Activated CD4-positive, alpha-beta T cell treated with anti-CD3 and anti-CD28 coated beads for 36 hours (primary cell): ENCODE measurements at regions not wholly inside any gene's neighbourhood (a gene's known extent, or its start where the extent isn't known, plus 50 kb on each side); places are given as distances from the start of the nearest gene placed in this dataset.
A peak's percentile ranks its signal among the peaks of the same experiment; 100 is the strongest.

Source experiments
- ATAC-seq: fragments of 200-7000 bp; cut with Tn5 transposase; one replicate; pipeline ENCODE4 v1.10.0; 2021; ENCODE audit warnings: mild to moderate bottlenecking, moderate library complexity
- CTCF ChIA-PET: fragments of 350-600 bp; sonication (Branson Sonifier 250); formaldehyde crosslinking; loops from one replicate; lab custom pipeline; 2021; ENCODE audit warnings: antibody characterized with exemption; lab: Charles Lee
- POLR2A ChIA-PET: fragments of 350-600 bp; sonication (Branson Sonifier 250); formaldehyde crosslinking; loops from one replicate; lab custom pipeline; 2021; ENCODE audit warnings: antibody characterized with exemption, inconsistent platforms; lab: Charles Lee
- DNase-seq: peaks from one replicate; pipeline ENCODE4 v3.0.0-alpha.2; 2020
- H3K27ac Mint-ChIP-seq: one replicate; pipeline ENCODE4 v1.8.0; 2021; ENCODE audit warnings: mixed read lengths
- H3K27me3 Mint-ChIP-seq: one replicate; pipeline ENCODE4 v1.8.0; 2021; ENCODE audit warnings: mixed read lengths
- H3K36me3 Mint-ChIP-seq: one replicate; pipeline ENCODE4 v1.8.0; 2021; ENCODE audit warnings: low read depth, mixed read lengths
- H3K4me1 Mint-ChIP-seq: one replicate; pipeline ENCODE4 v1.8.0; 2021; ENCODE audit warnings: mixed read lengths
- H3K4me3 Mint-ChIP-seq: one replicate; pipeline ENCODE4 v1.8.0; 2021; ENCODE audit warnings: mild to moderate bottlenecking, moderate library complexity, mixed read lengths
- H3K9me3 Mint-ChIP-seq: one replicate; pipeline ENCODE4 v1.8.0; 2021; ENCODE audit warnings: low read depth, mixed read lengths
- intact Hi-C, 2 experiments: fragments of 100-400 bp; cut with DNase I in 1 of 2; cut with micrococcal nuclease in 1 of 2; formaldehyde crosslinking; loops; one replicate each; pipeline versions ENCODE4 v1.14.2 to v1.15.1; 2022 to 2024; cut with DNase I, micrococcal nuclease

DNA sequence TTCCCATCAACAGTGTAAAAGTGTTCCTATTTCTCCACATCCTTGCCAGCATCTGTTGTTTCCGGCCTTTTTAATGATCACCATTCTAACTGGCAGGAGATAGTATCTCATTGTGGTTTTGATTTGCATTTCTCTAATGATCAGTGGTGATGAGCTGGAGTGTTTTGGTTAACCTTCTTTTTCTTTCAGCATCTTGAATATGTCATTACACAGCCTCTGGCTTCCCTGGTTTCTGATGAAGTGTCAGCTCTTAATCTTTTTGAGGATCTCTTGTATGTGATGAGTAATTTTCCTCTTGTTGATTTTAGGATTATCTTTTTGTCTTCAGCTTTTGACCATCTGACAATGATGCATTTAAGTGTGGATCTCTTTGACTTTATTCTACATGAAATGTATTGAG lies 133.2 kb upstream of the GRIK3 start:
- Mint-ChIP-seq H3K4me3 (no peak overlapping the region), H3K36me3 (no peaks in the 10 kb centered on the region), H3K27me3 (peaks cover 23% of the 10 kb centered on the region), H3K27ac (no peak overlapping the region), H3K4me1 (no peaks in the 10 kb centered on the region), H3K9me3 (no peaks in the 10 kb centered on the region)
- ATAC-seq = no peak
- intact Hi-C loops = no loop called here
- CTCF ChIA-PET = no interaction called here
- DNase-seq = no peak
- POLR2A ChIA-PET = no interaction called here

DNA sequence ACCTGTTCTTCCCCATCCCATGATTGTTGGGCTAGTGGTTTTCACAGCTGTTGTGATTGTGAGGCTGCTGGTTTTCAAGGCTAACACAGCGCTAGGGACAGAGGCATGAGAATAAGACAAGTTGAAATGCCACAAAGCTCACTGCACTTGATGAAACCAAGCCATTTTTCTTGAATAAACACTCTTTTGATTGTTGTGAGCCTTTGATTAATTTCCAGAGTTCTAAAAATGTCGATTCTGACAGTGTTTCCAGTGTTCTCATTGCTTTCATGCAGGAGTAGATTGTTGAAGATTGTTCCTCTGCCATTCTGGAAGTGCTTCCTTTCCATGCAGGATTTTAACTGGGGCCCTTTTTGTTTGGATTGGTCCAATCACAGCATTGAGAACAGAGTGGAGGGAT lies 134.9 kb upstream of the GRIK3 start:
- no peaks in the 10 kb centered on the region for H3K36me3 Mint-ChIP-seq

GRCh38 chr1:37169743-37170275 lies 135.5 kb upstream of the GRIK3 start:
- intact Hi-C loops = loop anchor here in 1 of 2 experiments (10.0 kb wide), 1 partner anchor 465 kb away; no protein-coding TSS in a partner anchor
- Mint-ChIP-seq H3K27ac (no peak overlapping the region), H3K4me3 (no peak overlapping the region), H3K9me3 (no peaks in the 10 kb centered on the region), H3K27me3 (peaks cover 31% of the 10 kb centered on the region), H3K36me3 (no peaks in the 10 kb centered on the region), H3K4me1 (no peaks in the 10 kb centered on the region)
- no peak for DNase-seq
- CTCF ChIA-PET = no interaction called here
- POLR2A ChIA-PET = no interaction called here
- ATAC-seq = no peak

More for the DNA sequence above, 134.9 kb upstream of the GRIK3 start:
- Mint-ChIP-seq H3K4me1 (no peaks in the 10 kb centered on the region), H3K4me3 (no peak overlapping the region), H3K27me3 (peaks cover 27% of the 10 kb centered on the region), H3K9me3 (no peaks in the 10 kb centered on the region), H3K27ac (no peak overlapping the region)
- intact Hi-C loops = no loop called here
- DNase-seq = no peak
- ATAC-seq = no peak
- POLR2A ChIA-PET = no interaction called here
- CTCF ChIA-PET = no interaction called here

- H3K27me3 Mint-ChIP-seq = peaks cover 31% of the 10 kb centered on the region
- intact Hi-C loops = loop anchor here in 1 of 2 experiments (10.0 kb wide), 1 partner anchor 467 kb away; no protein-coding TSS in a partner anchor
- no peaks in the 10 kb centered on the region for H3K9me3 Mint-ChIP-seq
- no peak overlapping the region for H3K4me3 Mint-ChIP-seq
- ChIA-PET POLR2A (no interaction called here), CTCF (no interaction called here)
- H3K4me1 Mint-ChIP-seq = no peaks in the 10 kb centered on the region
- ATAC-seq = no peak
- DNase-seq = no peak
- no peak overlapping the region for H3K27ac Mint-ChIP-seq
- no peaks in the 10 kb centered on the region for H3K36me3 Mint-ChIP-seq
These were observed 137.4 kb upstream of the GRIK3 start for GRCh38 chr1:37171691-37172090.

GRCh38 chr1:37174341-37174740 lies 140.0 kb upstream of the GRIK3 start:
- Mint-ChIP-seq H3K36me3 (no peaks in the 10 kb centered on the region), H3K27me3 (peaks cover 23% of the 10 kb centered on the region), H3K4me1 (no peaks in the 10 kb centered on the region), H3K4me3 (no peak overlapping the region), H3K27ac (no peak overlapping the region), H3K9me3 (no peaks in the 10 kb centered on the region)
- intact Hi-C loops = loop anchor here in 1 of 2 experiments (10.0 kb wide), 1 partner anchor 470 kb away; no protein-coding TSS in a partner anchor
- CTCF ChIA-PET = no interaction called here
- ATAC-seq (no peak), DNase-seq (no peak)
- POLR2A ChIA-PET = no interaction called here

DNA sequence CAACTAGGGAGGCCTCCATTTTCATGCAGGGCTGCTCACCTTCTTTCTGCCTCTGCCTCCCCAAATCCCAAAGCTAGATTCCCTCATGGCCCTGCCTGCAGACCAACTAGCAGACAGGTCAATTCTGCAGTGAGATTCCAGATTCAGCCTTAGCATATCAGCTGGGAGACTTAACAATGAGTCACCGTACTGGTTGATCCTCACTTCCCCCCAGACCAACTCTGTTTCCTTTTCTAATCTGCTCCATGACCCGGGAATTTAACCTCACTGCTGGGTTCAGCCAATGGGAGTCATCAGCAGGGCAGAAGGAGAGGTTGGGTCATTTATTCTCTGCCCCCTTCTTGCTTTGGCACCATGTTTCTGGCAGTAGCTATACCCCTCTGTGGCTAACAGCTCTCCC lies 140.6 kb upstream of the GRIK3 start:
- Mint-ChIP-seq H3K9me3 (no peaks in the 10 kb centered on the region), H3K4me1 (no peaks in the 10 kb centered on the region), H3K27ac (no peak overlapping the region), H3K36me3 (no peaks in the 10 kb centered on the region), H3K27me3 (peaks cover 21% of the 10 kb centered on the region), H3K4me3 (no peak overlapping the region)
- DNase-seq (no peak), ATAC-seq (no peak)
- intact Hi-C loops = loop anchor here in 1 of 2 experiments (10.0 kb wide), 1 partner anchor 470 kb away; no protein-coding TSS in a partner anchor
- ChIA-PET POLR2A (no interaction called here), CTCF (no interaction called here)

- H3K9me3 Mint-ChIP-seq = no peaks in the 10 kb centered on the region
- ATAC-seq = no peak
- ChIA-PET POLR2A (no interaction called here), CTCF (no interaction called here)
- no peak overlapping the region for H3K4me3 Mint-ChIP-seq
- H3K27me3 Mint-ChIP-seq = peaks cover 23% of the 10 kb centered on the region
- no peaks in the 10 kb centered on the region for H3K36me3 Mint-ChIP-seq
- intact Hi-C loops = loop anchor here in 1 of 2 experiments (10.0 kb wide), 1 partner anchor 471 kb away; no protein-coding TSS in a partner anchor
- H3K4me1 Mint-ChIP-seq = no peaks in the 10 kb centered on the region
- no peak for DNase-seq
- H3K27ac Mint-ChIP-seq = no peak overlapping the region
These were observed 141.4 kb upstream of the GRIK3 start for GRCh38 chr1:37175666-37176215.

- ChIA-PET POLR2A (no interaction called here), CTCF (no interaction called here)
- no peaks in the 10 kb centered on the region for H3K36me3 Mint-ChIP-seq
- DNase-seq = no peak
- H3K4me1 Mint-ChIP-seq = no peaks in the 10 kb centered on the region
- H3K4me3 Mint-ChIP-seq = no peak overlapping the region
- H3K27ac Mint-ChIP-seq = no peak overlapping the region
- no peak for ATAC-seq
- intact Hi-C loops = loop anchor here in 1 of 2 experiments (10.0 kb wide), 1 partner anchor 471 kb away; no protein-coding TSS in a partner anchor
- H3K9me3 Mint-ChIP-seq = no peaks in the 10 kb centered on the region
- H3K27me3 Mint-ChIP-seq = peaks cover 23% of the 10 kb centered on the region
These were observed 142.0 kb upstream of the GRIK3 start for GRCh38 chr1:37176269-37176668.

DNA sequence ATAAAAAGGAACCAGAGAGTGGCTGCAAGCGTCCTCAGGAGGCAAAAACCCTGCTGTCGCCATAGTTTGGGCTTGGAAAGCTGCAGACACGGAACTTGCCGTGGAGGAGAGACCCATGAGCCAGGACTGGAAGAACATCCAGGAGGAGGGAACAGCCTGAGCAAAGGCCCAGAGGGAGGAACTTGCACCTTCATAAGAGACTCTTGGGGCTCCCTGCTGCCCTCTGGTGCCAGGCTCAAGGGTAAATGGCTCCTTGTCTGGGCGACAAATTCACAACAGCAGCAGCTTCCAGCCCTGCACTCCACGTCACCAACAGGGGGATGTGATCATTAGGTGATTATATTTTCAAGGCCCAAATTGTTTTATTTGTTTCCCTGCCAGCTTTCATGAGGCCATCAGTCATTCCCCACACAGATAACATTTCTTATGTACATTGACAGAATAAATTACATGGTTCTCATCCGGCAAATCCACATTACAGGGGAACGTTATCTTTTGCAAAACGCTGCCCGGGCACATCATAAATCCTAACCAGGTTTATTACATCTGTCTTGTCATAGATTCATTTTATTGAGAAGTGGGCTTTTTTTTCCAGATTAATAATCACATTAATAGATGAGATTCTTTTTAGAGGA lies 143.0 kb upstream of the GRIK3 start:
- no peak for ATAC-seq
- H3K27ac Mint-ChIP-seq = no peak overlapping the region

GRCh38 chr1:37181425-37181824 lies 147.1 kb upstream of the GRIK3 start:
- DNase-seq (no peak), ATAC-seq (no peak)
- H3K4me1 Mint-ChIP-seq = no peaks in the 10 kb centered on the region
- H3K27ac Mint-ChIP-seq = no peak overlapping the region
- H3K9me3 Mint-ChIP-seq = peaks cover 8% of the 10 kb centered on the region
- ChIA-PET POLR2A (no interaction called here), CTCF (no interaction called here)
- no peaks in the 10 kb centered on the region for H3K36me3 Mint-ChIP-seq
- intact Hi-C loops = no loop called here
- peaks cover 33% of the 10 kb centered on the region for H3K27me3 Mint-ChIP-seq
- no peak overlapping the region for H3K4me3 Mint-ChIP-seq

More for the DNA sequence above, 143.0 kb upstream of the GRIK3 start:
- intact Hi-C loops = loop anchor here in 1 of 2 experiments (10.0 kb wide), 1 partner anchor 473 kb away; no protein-coding TSS in a partner anchor
- no peaks in the 10 kb centered on the region for H3K4me1 Mint-ChIP-seq
- H3K27me3 Mint-ChIP-seq = peaks cover 34% of the 10 kb centered on the region
- peak; percentile 52 for DNase-seq
- H3K4me3 Mint-ChIP-seq = no peak overlapping the region
- ChIA-PET CTCF (interaction anchor here (1.5 kb wide), 1 partner anchor 661 kb away, joined by 3 read pairs; no protein-coding TSS in a partner anchor), POLR2A (no interaction called here)
- H3K9me3 Mint-ChIP-seq = no peaks in the 10 kb centered on the region
- no peaks in the 10 kb centered on the region for H3K36me3 Mint-ChIP-seq

DNA sequence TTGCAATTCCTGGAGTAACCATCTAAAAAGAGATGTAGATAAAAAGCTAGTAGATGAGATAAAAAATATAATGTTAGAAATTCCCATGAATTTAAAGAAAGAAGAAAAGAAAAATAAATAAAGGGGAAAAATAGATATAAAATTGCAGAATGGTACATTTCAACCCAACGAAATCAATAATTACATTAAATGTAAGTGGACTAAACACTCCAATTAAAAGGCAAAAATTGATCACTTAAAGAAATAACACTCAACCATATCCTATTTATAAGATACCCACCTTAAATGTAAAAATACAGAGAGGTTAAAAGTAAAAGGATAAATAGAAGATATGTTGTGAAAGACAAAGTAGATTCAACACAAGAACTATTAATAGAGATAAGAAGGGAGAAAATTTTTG lies 150.5 kb upstream of the GRIK3 start:
- DNase-seq (no peak), ATAC-seq (no peak)
- peaks cover 8% of the 10 kb centered on the region for H3K9me3 Mint-ChIP-seq
- H3K4me1 Mint-ChIP-seq = no peaks in the 10 kb centered on the region
- H3K27me3 Mint-ChIP-seq = peaks cover 29% of the 10 kb centered on the region
- H3K27ac Mint-ChIP-seq = no peak overlapping the region
- CTCF ChIA-PET = no interaction called here
- no peak overlapping the region for H3K4me3 Mint-ChIP-seq
- POLR2A ChIA-PET = no interaction called here
- intact Hi-C loops = no loop called here
- H3K36me3 Mint-ChIP-seq = no peaks in the 10 kb centered on the region
